ENCODE measurements at regions not wholly inside any gene's neighbourhood (a gene's known extent, or its start where the extent isn't known, plus 50 kb on each side); places are given as distances from the start of the nearest gene placed in this dataset.

- no TSS peak for BruUV-seq (replicated peaks)
Measured at GRCh38 chr9:120236596-120236995, 343.4 kb downstream of the CDK5RAP2 start.

GRCh38 chr9:120235081-120235480, 344.9 kb downstream of the CDK5RAP2 start:
- Mint-ChIP-seq H3K9me3 (ENCODE audit: unreplicated experiment) (no peaks in the 10 kb centered on the region), H3K27me3 (ENCODE audit: insufficient read depth, unreplicated experiment) (peaks cover 29% of the 10 kb centered on the region), H3K4me3 (ENCODE audit: unreplicated experiment) (no peak overlapping the region), H3K36me3 (ENCODE audit: insufficient read depth, unreplicated experiment) (no peaks in the 10 kb centered on the region), H3K27ac (ENCODE audit: low read depth, unreplicated experiment) (no peak overlapping the region), H3K4me1 (ENCODE audit: insufficient read depth, unreplicated experiment) (no peaks in the 10 kb centered on the region)
- no peak for DNase-seq (ENCODE audit: unreplicated experiment)
- intact Hi-C loops (cut with micrococcal nuclease): no loop called here
- no TSS peak for BruUV-seq (replicated peaks)
- ChIA-PET CTCF (no interaction called here), POLR2A (no interaction called here)
- TF ChIP-seq CTCF (IDR thresholded peaks at IDR 0.05; ENCODE audit: unreplicated experiment): no peak

More at GRCh38 chr9:120236596-120236995, 343.4 kb downstream of the CDK5RAP2 start:
- Mint-ChIP-seq H3K4me1 (ENCODE audit: insufficient read depth, unreplicated experiment) (no peaks in the 10 kb centered on the region), H3K4me3 (ENCODE audit: unreplicated experiment) (no peak overlapping the region), H3K27ac (ENCODE audit: low read depth, unreplicated experiment) (no peak overlapping the region), H3K9me3 (ENCODE audit: unreplicated experiment) (no peaks in the 10 kb centered on the region), H3K27me3 (ENCODE audit: insufficient read depth, unreplicated experiment) (peaks cover 29% of the 10 kb centered on the region), H3K36me3 (ENCODE audit: insufficient read depth, unreplicated experiment) (no peaks in the 10 kb centered on the region)
- TF ChIP-seq CTCF (IDR thresholded peaks at IDR 0.05; ENCODE audit: unreplicated experiment): no peak
- intact Hi-C loops (cut with micrococcal nuclease): no loop called here
- ChIA-PET POLR2A (no interaction called here), CTCF (interaction anchor here (0.7 kb wide), 1 partner anchor 295 kb away, joined by 3 read pairs; no protein-coding TSS in a partner anchor)
- no peak for DNase-seq (ENCODE audit: unreplicated experiment)

- no peaks in the 10 kb centered on the region for H3K4me1 Mint-ChIP-seq (ENCODE audit: insufficient read depth, unreplicated experiment)
- H3K4me3 Mint-ChIP-seq (ENCODE audit: unreplicated experiment): no peak overlapping the region
- ChIA-PET POLR2A (no interaction called here), CTCF (no interaction called here)
- H3K27ac Mint-ChIP-seq (ENCODE audit: low read depth, unreplicated experiment): no peak overlapping the region
- no peak for TF ChIP-seq CTCF (IDR thresholded peaks at IDR 0.05; ENCODE audit: unreplicated experiment)
- no peaks in the 10 kb centered on the region for H3K36me3 Mint-ChIP-seq (ENCODE audit: insufficient read depth, unreplicated experiment)
- peaks cover 52% of the 10 kb centered on the region for H3K27me3 Mint-ChIP-seq (ENCODE audit: insufficient read depth, unreplicated experiment)
- no peak for DNase-seq (ENCODE audit: unreplicated experiment)
- intact Hi-C loops (cut with micrococcal nuclease): no loop called here
- no TSS peak for BruUV-seq (replicated peaks)
- H3K9me3 Mint-ChIP-seq (ENCODE audit: unreplicated experiment): no peaks in the 10 kb centered on the region
Measured at GRCh38 chr9:120230227-120230626, 349.7 kb downstream of the CDK5RAP2 start.

- Mint-ChIP-seq H3K27me3 (ENCODE audit: insufficient read depth, unreplicated experiment) (peaks cover 36% of the 10 kb centered on the region), H3K27ac (ENCODE audit: low read depth, unreplicated experiment) (no peak overlapping the region), H3K4me1 (ENCODE audit: insufficient read depth, unreplicated experiment) (no peaks in the 10 kb centered on the region), H3K9me3 (ENCODE audit: unreplicated experiment) (no peaks in the 10 kb centered on the region), H3K36me3 (ENCODE audit: insufficient read depth, unreplicated experiment) (no peaks in the 10 kb centered on the region), H3K4me3 (ENCODE audit: unreplicated experiment) (no peak overlapping the region)
- POLR2A ChIA-PET: no interaction called here
- intact Hi-C loops (cut with micrococcal nuclease): no loop called here
- no peak for DNase-seq (ENCODE audit: unreplicated experiment)
- no TSS peak for BruUV-seq (replicated peaks)
- TF ChIP-seq CTCF (IDR thresholded peaks at IDR 0.05; ENCODE audit: unreplicated experiment): no peak
- CTCF ChIA-PET: no interaction called here
Measured at GRCh38 chr9:120221844-120222243, 358.1 kb downstream of the CDK5RAP2 start.

Measured in MCF 10A (cell line).